ENCODE measurements at regions not wholly inside any gene's neighbourhood (a gene's known extent, or its start where the extent isn't known, plus 50 kb on each side); places are given as distances from the start of the nearest gene placed in this dataset.
"Not testable (repeated sequence)": the region's sequence is repeated elsewhere in the genome, so short reads cannot be mapped to it uniquely, and the experiment has no call there.

DNA sequence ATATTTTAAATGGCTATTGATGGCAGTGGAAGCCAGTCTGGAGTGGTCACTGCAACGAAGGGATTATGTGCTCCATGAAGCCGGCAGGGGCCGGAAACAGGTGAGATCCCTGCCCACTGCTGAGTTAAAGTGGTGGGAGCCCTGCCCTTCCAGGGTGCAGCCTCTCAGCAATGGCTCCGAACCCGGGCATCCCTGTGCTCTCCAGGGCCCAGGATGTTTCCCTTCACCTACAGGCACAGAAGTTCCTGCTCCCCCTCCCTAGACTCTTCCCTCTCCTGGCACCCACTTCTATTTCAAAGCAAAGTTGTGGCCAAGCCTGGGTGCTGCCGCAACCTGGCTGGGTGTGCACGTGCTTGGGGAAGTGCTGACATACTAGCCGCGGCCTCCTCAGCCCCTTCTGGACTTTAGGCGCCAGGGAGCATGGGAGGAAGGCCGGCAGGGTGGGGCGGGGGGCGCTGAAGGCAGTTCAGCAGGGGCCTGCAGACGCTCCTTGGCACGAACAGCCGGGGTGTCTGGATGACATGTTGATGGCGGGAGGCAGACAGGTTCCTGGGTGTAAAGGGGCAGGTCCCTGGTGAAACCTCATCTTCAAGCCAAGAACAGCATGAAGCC lies 452.3 kb downstream of the HTR1B start:
- ChIA-PET POLR2A (no interaction called here), CTCF (no interaction called here)
- DNase-seq (no peak), ATAC-seq (no peak)
- H3K4me3 Mint-ChIP-seq = no peak overlapping the region
- H3K4me1 Mint-ChIP-seq (ENCODE audit: low read depth) = no peaks in the 10 kb centered on the region
- no peaks in the 10 kb centered on the region for H3K36me3 Mint-ChIP-seq (ENCODE audit: low read depth)
- no peaks in the 10 kb centered on the region for H3K27me3 Mint-ChIP-seq (ENCODE audit: low read depth)
- H3K27ac Mint-ChIP-seq = no peak overlapping the region
- peaks cover 26% of the 10 kb centered on the region for H3K9me3 Mint-ChIP-seq (ENCODE audit: insufficient read depth)

GRCh38 chr6:76992553-76992952 lies 470.7 kb downstream of the HTR1B start:
- no peak overlapping the region for H3K27ac Mint-ChIP-seq
- H3K36me3 Mint-ChIP-seq (ENCODE audit: low read depth) = no peaks in the 10 kb centered on the region
- POLR2A ChIA-PET = no interaction called here
- peaks cover 11% of the 10 kb centered on the region for H3K9me3 Mint-ChIP-seq (ENCODE audit: insufficient read depth)
- CTCF ChIA-PET = no interaction called here
- no peaks in the 10 kb centered on the region for H3K27me3 Mint-ChIP-seq (ENCODE audit: low read depth)
- no peak for ATAC-seq
- DNase-seq = no peak
- H3K4me1 Mint-ChIP-seq (ENCODE audit: low read depth) = no peaks in the 10 kb centered on the region
- H3K4me3 Mint-ChIP-seq = no peak overlapping the region

- ChIA-PET CTCF (no interaction called here), POLR2A (no interaction called here)
- Mint-ChIP-seq H3K27ac (no peak overlapping the region), H3K27me3 (ENCODE audit: low read depth) (no peaks in the 10 kb centered on the region), H3K4me1 (ENCODE audit: low read depth) (no peaks in the 10 kb centered on the region), H3K36me3 (ENCODE audit: low read depth) (no peaks in the 10 kb centered on the region), H3K4me3 (no peak overlapping the region), H3K9me3 (ENCODE audit: insufficient read depth) (peaks cover 13% of the 10 kb centered on the region)
- no peak for DNase-seq
- ATAC-seq = no peak
Observed at GRCh38 chr6:76984572-76984971, 478.7 kb downstream of the HTR1B start.

- no peak for ATAC-seq
- Mint-ChIP-seq H3K4me1 (ENCODE audit: low read depth) (no peaks in the 10 kb centered on the region), H3K9me3 (ENCODE audit: insufficient read depth) (peaks cover 20% of the 10 kb centered on the region), H3K36me3 (ENCODE audit: low read depth) (no peaks in the 10 kb centered on the region), H3K27ac (no peak overlapping the region), H3K4me3 (no peak overlapping the region), H3K27me3 (ENCODE audit: low read depth) (no peaks in the 10 kb centered on the region)
- ChIA-PET POLR2A (no interaction called here), CTCF (no interaction called here)
- no peak for DNase-seq
Observed at GRCh38 chr6:76982476-76983199, 480.7 kb downstream of the HTR1B start.

- peaks cover 10% of the 10 kb centered on the region for H3K9me3 Mint-ChIP-seq (ENCODE audit: insufficient read depth)
- H3K36me3 Mint-ChIP-seq (ENCODE audit: low read depth) = no peaks in the 10 kb centered on the region
- POLR2A ChIA-PET = no interaction called here
- no peaks in the 10 kb centered on the region for H3K27me3 Mint-ChIP-seq (ENCODE audit: low read depth)
- H3K4me1 Mint-ChIP-seq (ENCODE audit: low read depth) = no peaks in the 10 kb centered on the region
- ATAC-seq = no peak
- H3K27ac Mint-ChIP-seq = no peak overlapping the region
- DNase-seq = no peak
- CTCF ChIA-PET = no interaction called here
- H3K4me3 Mint-ChIP-seq = no peak overlapping the region
Observed at GRCh38 chr6:76972474-76972873, 490.8 kb downstream of the HTR1B start.

DNA sequence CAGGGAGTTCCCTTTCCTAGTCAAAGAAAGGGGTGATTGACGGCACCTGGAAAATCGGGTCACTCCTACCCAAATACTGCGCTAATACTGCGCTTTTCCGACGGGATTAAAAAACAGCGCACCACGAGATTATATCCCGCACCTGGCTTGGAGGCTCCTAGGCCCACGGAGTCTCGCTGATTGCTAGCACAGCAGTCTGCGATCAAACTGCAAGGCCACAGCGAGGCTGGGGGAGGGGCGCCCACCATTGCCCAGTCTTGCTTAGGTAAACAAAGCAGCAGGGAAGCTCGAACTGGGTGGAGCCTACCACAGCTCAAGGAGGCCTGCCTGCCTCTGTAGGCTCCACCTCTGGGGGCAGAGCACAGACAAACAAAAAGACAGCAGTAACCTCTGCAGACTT lies 504.1 kb downstream of the HTR1B start:
- H3K36me3 Mint-ChIP-seq (ENCODE audit: low read depth); CTCF ChIA-PET; H3K4me3 Mint-ChIP-seq; H3K27me3 Mint-ChIP-seq (ENCODE audit: low read depth); H3K4me1 Mint-ChIP-seq (ENCODE audit: low read depth); H3K27ac Mint-ChIP-seq; H3K9me3 Mint-ChIP-seq (ENCODE audit: insufficient read depth); POLR2A ChIA-PET; ATAC-seq; DNase-seq: not testable (repeated sequence)

- Mint-ChIP-seq H3K27ac (no peak overlapping the region), H3K27me3 (ENCODE audit: low read depth) (no peaks in the 10 kb centered on the region), H3K9me3 (ENCODE audit: insufficient read depth) (peaks cover 20% of the 10 kb centered on the region), H3K36me3 (ENCODE audit: low read depth) (no peaks in the 10 kb centered on the region), H3K4me3 (no peak overlapping the region), H3K4me1 (ENCODE audit: low read depth) (no peaks in the 10 kb centered on the region)
- ChIA-PET POLR2A (no interaction called here), CTCF (no interaction called here)
- ATAC-seq (no peak), DNase-seq (no peak)
Observed at GRCh38 chr6:76942203-76942966, 520.9 kb downstream of the HTR1B start.

DNA sequence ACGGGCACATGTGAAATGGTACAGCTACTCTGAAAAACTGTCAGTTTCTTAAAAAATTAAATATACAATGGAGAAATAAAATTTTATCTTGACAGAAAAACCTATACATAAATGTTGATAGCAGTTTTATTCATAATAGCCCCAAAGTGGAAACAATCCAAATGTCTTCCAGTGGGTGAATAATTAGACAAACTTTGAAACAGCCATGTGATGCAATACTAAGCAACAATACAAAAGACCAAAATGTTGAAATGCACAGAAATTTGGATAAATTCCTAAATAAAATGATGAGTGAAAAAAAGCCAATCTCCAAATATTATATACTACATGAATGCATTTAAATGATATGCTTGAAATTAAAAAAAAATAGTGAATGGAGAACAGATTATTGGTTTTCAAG lies 523.1 kb downstream of the HTR1B start:
- Mint-ChIP-seq H3K4me3 (no peak overlapping the region), H3K27ac (no peak overlapping the region), H3K27me3 (ENCODE audit: low read depth) (no peaks in the 10 kb centered on the region), H3K4me1 (ENCODE audit: low read depth) (no peaks in the 10 kb centered on the region), H3K9me3 (ENCODE audit: insufficient read depth) (peaks cover 23% of the 10 kb centered on the region), H3K36me3 (ENCODE audit: low read depth) (no peaks in the 10 kb centered on the region)
- POLR2A ChIA-PET = no interaction called here
- ATAC-seq (no peak), DNase-seq (no peak)
- CTCF ChIA-PET = no interaction called here

DNA sequence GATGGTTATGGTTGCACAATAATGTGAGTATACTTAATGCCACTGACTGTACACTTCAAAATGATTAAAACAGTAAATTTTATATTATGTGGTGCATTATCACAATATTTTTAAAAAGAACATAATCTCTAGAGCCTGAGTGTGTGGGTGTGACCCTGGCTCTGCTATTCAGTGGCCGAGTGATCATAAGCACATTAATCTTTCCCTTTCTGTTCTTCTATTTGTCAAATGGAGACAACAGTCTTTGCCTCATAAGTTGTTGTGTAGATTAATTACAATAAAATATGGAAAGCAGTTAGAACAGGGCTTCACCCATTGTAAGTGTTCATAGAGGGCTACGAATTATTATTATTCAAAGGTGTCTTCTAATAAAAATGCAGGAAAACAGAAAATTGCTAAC lies 548.6 kb downstream of the HTR1B start:
- no peak for ATAC-seq
- CTCF ChIA-PET = no interaction called here
- no peaks in the 10 kb centered on the region for H3K36me3 Mint-ChIP-seq (ENCODE audit: low read depth)
- no peak for DNase-seq
- H3K27ac Mint-ChIP-seq = no peak overlapping the region
- no peaks in the 10 kb centered on the region for H3K4me1 Mint-ChIP-seq (ENCODE audit: low read depth)
- no peak overlapping the region for H3K4me3 Mint-ChIP-seq
- POLR2A ChIA-PET = no interaction called here
- H3K27me3 Mint-ChIP-seq (ENCODE audit: low read depth) = no peaks in the 10 kb centered on the region
- H3K9me3 Mint-ChIP-seq (ENCODE audit: insufficient read depth) = peaks cover 18% of the 10 kb centered on the region

DNA sequence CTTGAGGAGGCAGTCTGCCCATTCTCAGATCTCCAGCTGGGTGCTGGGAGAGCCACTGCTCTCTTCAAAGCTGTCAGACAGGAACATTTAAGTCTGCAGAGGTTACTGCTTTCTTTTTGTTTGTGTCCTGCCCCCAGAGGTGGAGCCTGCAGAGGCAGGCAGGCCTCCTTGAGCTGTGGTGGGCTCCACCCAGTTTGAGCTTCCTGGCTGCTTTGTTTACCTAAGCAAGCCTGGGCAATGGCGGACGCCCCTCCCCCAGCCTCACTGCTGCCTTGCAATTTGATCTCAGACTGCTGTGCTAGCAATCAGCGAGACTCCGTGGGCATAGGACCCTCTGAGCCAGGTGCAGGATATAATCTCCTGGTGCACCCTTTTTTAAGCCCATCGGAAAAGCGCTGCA lies 557.8 kb downstream of the HTR1B start:
- ATAC-seq; DNase-seq; H3K4me1 Mint-ChIP-seq (ENCODE audit: low read depth); POLR2A ChIA-PET; CTCF ChIA-PET; H3K27ac Mint-ChIP-seq; H3K36me3 Mint-ChIP-seq (ENCODE audit: low read depth); H3K4me3 Mint-ChIP-seq; H3K27me3 Mint-ChIP-seq (ENCODE audit: low read depth): not testable (repeated sequence)
- peaks cover 11% of the 10 kb centered on the region for H3K9me3 Mint-ChIP-seq (ENCODE audit: insufficient read depth)

- no peak for DNase-seq
- no peaks in the 10 kb centered on the region for H3K27me3 Mint-ChIP-seq (ENCODE audit: low read depth)
- no peak overlapping the region for H3K4me3 Mint-ChIP-seq
- H3K36me3 Mint-ChIP-seq (ENCODE audit: low read depth) = no peaks in the 10 kb centered on the region
- ChIA-PET CTCF (no interaction called here), POLR2A (no interaction called here)
- H3K9me3 Mint-ChIP-seq (ENCODE audit: insufficient read depth) = peaks cover 4% of the 10 kb centered on the region
- no peak for ATAC-seq
- no peak overlapping the region for H3K27ac Mint-ChIP-seq
- no peaks in the 10 kb centered on the region for H3K4me1 Mint-ChIP-seq (ENCODE audit: low read depth)
Observed at GRCh38 chr6:76892542-76892941, 570.7 kb downstream of the HTR1B start.

GRCh38 chr6:76888351-76888750 lies 574.9 kb downstream of the HTR1B start:
- ChIA-PET POLR2A (no interaction called here), CTCF (no interaction called here)
- no peaks in the 10 kb centered on the region for H3K4me1 Mint-ChIP-seq (ENCODE audit: low read depth)
- no peak for DNase-seq
- no peak overlapping the region for H3K27ac Mint-ChIP-seq
- H3K4me3 Mint-ChIP-seq = no peak overlapping the region
- H3K27me3 Mint-ChIP-seq (ENCODE audit: low read depth) = no peaks in the 10 kb centered on the region
- ATAC-seq = no peak
- H3K9me3 Mint-ChIP-seq (ENCODE audit: insufficient read depth) = peaks cover 6% of the 10 kb centered on the region
- no peaks in the 10 kb centered on the region for H3K36me3 Mint-ChIP-seq (ENCODE audit: low read depth)
